CD4-positive, alpha-beta T cell (primary cell): ENCODE measurements at regions not wholly inside any gene's neighbourhood (a gene's known extent, or its start where the extent isn't known, plus 50 kb on each side); places are given as distances from the start of the nearest gene placed in this dataset.

Source experiments
- ATAC-seq: fragments of 200-7000 bp; cut with Tn5 transposase; one replicate; pipeline ENCODE4 v1.10.0; 2022; ENCODE audit warnings: mild to moderate bottlenecking; ENCODE audit not compliant: poor library complexity
- CTCF ChIA-PET: fragments of 350-600 bp; sonication (Branson Sonifier 250); formaldehyde crosslinking; loops from one replicate; lab custom pipeline; 2021; ENCODE audit warnings: antibody characterized with exemption, inconsistent platforms; lab: Charles Lee
- POLR2A ChIA-PET: fragments of 350-600 bp; sonication (Branson Sonifier 250); formaldehyde crosslinking; loops from one replicate; lab custom pipeline; 2021; ENCODE audit warnings: antibody characterized with exemption, inconsistent platforms; lab: Charles Lee
- DNase-seq, 14 experiments: peaks; one replicate each; pipeline ENCODE4 v3.0.0-alpha.2; 2013 to 2020; ENCODE audit warnings: mixed read lengths in 2 of 14
- H3K27ac ChIP-seq, 2 donors: one replicate each; pipeline versions ENCODE4 v1.5.1 to v1.7.0; 2013; ENCODE audit warnings: low read length in 2 of 2, low read depth in 1 of 2, mild to moderate bottlenecking in 1 of 2
- H3K27me3 ChIP-seq, 2 experiments: 1 replicate in 1 of 2; 2 replicates in 1 of 2; pipeline versions ENCODE4 v1.6.1 to v1.7.0; 2013; ENCODE audit warnings: low read length in 2 of 2, control low read depth in 1 of 2, mild to moderate bottlenecking in 1 of 2, moderate library complexity in 1 of 2; ENCODE audit not compliant: insufficient read depth in 2 of 2, control insufficient read depth in 1 of 2
- H3K36me3 ChIP-seq: one replicate; pipeline ENCODE4 v1.6.1; 2013; ENCODE audit warnings: low read length, control low read depth; ENCODE audit not compliant: insufficient read depth
- H3K4me1 ChIP-seq: one replicate; pipeline ENCODE4 v1.6.1; 2013; ENCODE audit warnings: low read length, control low read depth; ENCODE audit not compliant: insufficient read depth
- H3K4me3 ChIP-seq: one replicate; pipeline ENCODE4 v1.5.1; 2013; ENCODE audit warnings: mild to moderate bottlenecking, low read length, moderate library complexity
- H3K9me3 ChIP-seq, 2 experiments: 1 replicate in 1 of 2; 2 replicates in 1 of 2; pipeline versions ENCODE4 v1.6.1 to v1.7.0; 2013; ENCODE audit warnings: low read length in 2 of 2, mild to moderate bottlenecking in 2 of 2, control low read depth in 1 of 2, moderate library complexity in 1 of 2; ENCODE audit not compliant: control insufficient read depth in 1 of 2, insufficient read depth in 1 of 2
- H3K27ac Mint-ChIP-seq: one replicate; pipeline ENCODE4 v1.8.0; 2020; ENCODE audit warnings: mixed read lengths
- H3K27me3 Mint-ChIP-seq: one replicate; pipeline ENCODE4 v1.8.0; 2021; ENCODE audit warnings: mixed read lengths
- H3K36me3 Mint-ChIP-seq: one replicate; pipeline ENCODE4 v1.8.0; 2021; ENCODE audit warnings: low read depth, mixed read lengths
- H3K4me1 Mint-ChIP-seq: one replicate; pipeline ENCODE4 v1.8.0; 2021; ENCODE audit warnings: low read depth, mixed read lengths
- H3K4me3 Mint-ChIP-seq: one replicate; pipeline ENCODE4 v1.8.0; 2020; ENCODE audit warnings: mild to moderate bottlenecking, mixed read lengths
- H3K9me3 Mint-ChIP-seq: one replicate; pipeline ENCODE4 v1.8.0; 2020; ENCODE audit warnings: mixed read lengths
- CTCF ChIP-seq: fragments of 200-600 bp; IDR thresholded peaks from one replicate; pipeline ENCODE4 v1.8.0; 2022; ENCODE audit warnings: antibody characterized with exemption, mild to moderate bottlenecking
- intact Hi-C, 2 experiments: fragments of 100-400 bp; cut with DNase I in 1 of 2; cut with micrococcal nuclease in 1 of 2; formaldehyde crosslinking; loops; one replicate each; pipeline versions ENCODE4 v1.15.1 to v1.9.0; 2023 to 2025; cut with DNase I, micrococcal nuclease

GRCh38 chr3:194013928-194014327, 122.0 kb upstream of the HES1 start:
- DNase-seq (no peak), ATAC-seq (no peak)
- Mint-ChIP-seq H3K27me3 (no peaks in the 10 kb centered on the region), H3K4me3 (no peak overlapping the region), H3K27ac (no peak overlapping the region), H3K4me1 (no peaks in the 10 kb centered on the region), H3K9me3 (no peaks in the 10 kb centered on the region), H3K36me3 (no peaks in the 10 kb centered on the region)
- H3K4me3 ChIP-seq: no peak overlapping the region
- no peak overlapping the region for H3K27ac ChIP-seq
- CTCF ChIA-PET: no interaction called here
- intact Hi-C loops: no loop called here
- no peaks in the 10 kb centered on the region for H3K9me3 ChIP-seq
- POLR2A ChIA-PET: no interaction called here
- H3K27me3 ChIP-seq: peaks cover 0 to 2% of the 10 kb centered on the region in 2 experiments
- H3K36me3 ChIP-seq: no peaks in the 10 kb centered on the region
- H3K4me1 ChIP-seq: no peaks in the 10 kb centered on the region
- TF ChIP-seq CTCF: no peak

DNA sequence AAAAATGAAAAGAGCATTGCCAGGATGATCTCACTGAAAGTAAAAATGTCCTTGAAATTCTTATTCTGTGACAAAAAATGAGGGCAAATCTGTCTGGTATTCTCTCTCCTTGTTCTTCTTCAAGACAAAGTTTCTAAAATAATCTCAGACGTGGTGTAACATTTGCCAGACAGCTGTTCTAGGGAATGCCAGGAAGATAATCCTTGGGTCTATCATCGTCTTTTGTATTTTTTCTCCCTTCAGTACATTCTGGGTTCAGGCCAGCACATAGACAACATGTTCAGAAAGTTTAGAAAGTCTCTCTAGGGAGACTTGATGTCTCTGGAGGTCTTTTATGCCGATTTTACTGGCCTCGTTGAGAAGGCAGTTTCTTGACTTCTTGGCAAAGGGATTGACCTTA, 121.2 kb upstream of the HES1 start:
- Histone ChIP-seq H3K4me3 (no peak overlapping the region), H3K36me3 (no peaks in the 10 kb centered on the region), H3K27me3 (peaks cover 0 to 2% of the 10 kb centered on the region in 2 experiments), H3K9me3 (no peaks in the 10 kb centered on the region), H3K4me1 (no peaks in the 10 kb centered on the region), H3K27ac (no peak overlapping the region)
- ATAC-seq (no peak), DNase-seq (no peak)
- Mint-ChIP-seq H3K4me1 (no peaks in the 10 kb centered on the region), H3K27me3 (no peaks in the 10 kb centered on the region), H3K4me3 (no peak overlapping the region), H3K27ac (no peak overlapping the region), H3K9me3 (no peaks in the 10 kb centered on the region), H3K36me3 (no peaks in the 10 kb centered on the region)
- TF ChIP-seq CTCF: no peak
- intact Hi-C loops: no loop called here
- POLR2A ChIA-PET: no interaction called here
- CTCF ChIA-PET: no interaction called here

DNA sequence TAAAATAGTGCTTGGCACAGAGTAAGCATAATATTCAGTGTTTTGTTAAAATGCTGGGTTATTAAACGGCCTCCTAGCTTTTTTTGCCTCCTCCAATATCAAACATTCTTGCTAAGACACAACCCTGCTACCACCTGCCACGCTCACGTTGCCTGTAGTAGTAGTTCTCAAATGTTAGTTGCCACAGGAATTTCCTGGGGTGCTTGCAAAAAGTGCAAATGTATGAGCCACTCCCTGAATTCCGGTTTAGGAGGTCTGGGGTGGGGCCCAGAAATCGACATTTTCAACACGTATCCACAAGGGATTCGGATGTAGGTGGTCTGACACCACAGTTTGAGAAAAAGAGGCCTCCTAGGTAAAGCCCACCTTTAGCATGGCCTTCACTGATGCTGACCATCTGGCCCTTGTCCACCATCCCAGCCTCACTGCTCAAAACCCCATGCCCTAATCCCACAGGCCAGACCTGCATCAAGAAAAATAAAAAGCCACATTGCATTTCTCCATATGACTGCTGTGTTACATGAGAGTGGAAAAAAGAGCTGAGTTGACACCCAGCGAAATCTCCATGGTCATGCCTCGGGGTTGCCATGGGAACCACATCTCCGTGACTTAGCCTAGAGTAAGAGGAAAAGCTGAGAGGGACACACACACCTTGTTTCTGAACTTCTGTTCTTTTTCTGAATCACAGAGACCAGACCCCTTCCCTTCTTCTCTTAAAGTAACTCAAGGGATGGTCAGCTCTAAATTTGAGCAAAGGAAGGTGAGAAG, 116.4 kb upstream of the HES1 start:
- no peaks in the 10 kb centered on the region for H3K36me3 ChIP-seq
- Mint-ChIP-seq H3K27ac (no peak overlapping the region), H3K4me1 (peaks cover 11% of the 10 kb centered on the region), H3K27me3 (no peaks in the 10 kb centered on the region), H3K36me3 (no peaks in the 10 kb centered on the region), H3K4me3 (no peak overlapping the region), H3K9me3 (no peaks in the 10 kb centered on the region)
- ATAC-seq: no peak
- ChIA-PET POLR2A (no interaction called here), CTCF (no interaction called here)
- intact Hi-C loops: no loop called here
- no peaks in the 10 kb centered on the region for H3K4me1 ChIP-seq
- no peaks in the 10 kb centered on the region for H3K9me3 ChIP-seq
- no peak overlapping the region for H3K4me3 ChIP-seq
- TF ChIP-seq CTCF: no peak
- no peak overlapping the region for H3K27ac ChIP-seq
- H3K27me3 ChIP-seq: no peaks in the 10 kb centered on the region
- no peak for DNase-seq
